DND-41 (cell line): ENCODE measurements at regions not wholly inside any gene's neighbourhood (a gene's known extent, or its start where the extent isn't known, plus 50 kb on each side); places are given as distances from the start of the nearest gene placed in this dataset.

Source experiments
- EZH2 ChIP-seq: IDR thresholded peaks from 3 replicates; pipeline ENCODE4 v1.6.1; 2012; ENCODE audit warnings: borderline replicate concordance, low read depth, mild to moderate bottlenecking, moderate library complexity, low read length, inconsistent platforms; ENCODE audit not compliant: severe bottlenecking
- TF ChIP-seq, protein P1 (sequence below): IDR thresholded peaks from 2 replicates; pipeline ENCODE4 v1.5.1; 2012; ENCODE audit warnings: borderline replicate concordance, low read length, moderate library complexity, mild to moderate bottlenecking; ENCODE audit not compliant: poor library complexity, severe bottlenecking; ENCODE audit errors: extremely low read depth

DNA sequence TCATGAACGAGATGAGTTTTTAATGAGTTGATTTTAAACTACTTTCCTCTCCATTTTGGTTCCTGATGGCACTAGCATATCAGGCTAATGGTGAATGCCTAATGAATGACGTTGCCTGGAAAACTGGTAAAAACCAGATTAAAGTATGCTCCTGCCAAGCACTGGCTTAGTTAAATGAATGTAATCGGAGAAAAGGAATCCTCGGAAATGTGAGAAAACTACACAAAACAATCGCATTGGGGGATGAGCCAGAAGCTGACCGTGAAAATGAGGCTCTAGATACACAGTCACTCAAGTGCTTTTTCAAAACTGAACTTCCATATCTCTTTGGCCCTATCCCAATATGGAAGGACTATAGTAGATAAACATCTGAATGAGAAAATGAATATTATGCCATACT, 153.8 kb upstream of the COL1A2 start:
- TF ChIP-seq EZH2 = no peak
- TF ChIP-seq, protein P1, sequence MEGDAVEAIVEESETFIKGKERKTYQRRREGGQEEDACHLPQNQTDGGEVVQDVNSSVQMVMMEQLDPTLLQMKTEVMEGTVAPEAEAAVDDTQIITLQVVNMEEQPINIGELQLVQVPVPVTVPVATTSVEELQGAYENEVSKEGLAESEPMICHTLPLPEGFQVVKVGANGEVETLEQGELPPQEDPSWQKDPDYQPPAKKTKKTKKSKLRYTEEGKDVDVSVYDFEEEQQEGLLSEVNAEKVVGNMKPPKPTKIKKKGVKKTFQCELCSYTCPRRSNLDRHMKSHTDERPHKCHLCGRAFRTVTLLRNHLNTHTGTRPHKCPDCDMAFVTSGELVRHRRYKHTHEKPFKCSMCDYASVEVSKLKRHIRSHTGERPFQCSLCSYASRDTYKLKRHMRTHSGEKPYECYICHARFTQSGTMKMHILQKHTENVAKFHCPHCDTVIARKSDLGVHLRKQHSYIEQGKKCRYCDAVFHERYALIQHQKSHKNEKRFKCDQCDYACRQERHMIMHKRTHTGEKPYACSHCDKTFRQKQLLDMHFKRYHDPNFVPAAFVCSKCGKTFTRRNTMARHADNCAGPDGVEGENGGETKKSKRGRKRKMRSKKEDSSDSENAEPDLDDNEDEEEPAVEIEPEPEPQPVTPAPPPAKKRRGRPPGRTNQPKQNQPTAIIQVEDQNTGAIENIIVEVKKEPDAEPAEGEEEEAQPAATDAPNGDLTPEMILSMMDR = no peak
